ENCODE measurements at regions not wholly inside any gene's neighbourhood (a gene's known extent, or its start where the extent isn't known, plus 50 kb on each side); places are given as distances from the start of the nearest gene placed in this dataset.
"Not testable (repeated sequence)": the region's sequence is repeated elsewhere in the genome, so short reads cannot be mapped to it uniquely, and the experiment has no call there.

- no peak for DNase-seq
Observed at GRCh38 chr18:1425679-1426078, 521.0 kb downstream of the ADCYAP1 start.

GRCh38 chr18:1435487-1435886, 530.8 kb downstream of the ADCYAP1 start:
- no peak for DNase-seq

DNA sequence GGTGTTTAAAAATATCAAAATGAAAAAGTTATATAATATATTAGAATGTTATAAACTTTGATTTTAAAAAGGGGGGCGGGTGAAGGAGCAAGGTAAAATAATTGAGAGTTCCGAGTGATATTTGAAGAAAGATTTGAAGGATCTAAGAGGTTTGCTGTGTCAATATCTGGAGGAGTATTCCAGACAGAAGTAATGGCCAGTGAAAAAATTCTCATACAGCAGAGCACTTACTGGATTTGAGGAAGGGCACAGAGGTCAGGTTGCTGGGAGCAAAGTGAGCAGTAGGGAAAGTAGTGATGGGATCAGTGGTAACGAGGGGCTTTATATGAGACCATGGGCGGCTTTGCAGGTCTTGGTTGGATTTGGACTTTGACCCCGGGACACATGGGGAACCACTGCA, 531.5 kb downstream of the ADCYAP1 start:
- DNase-seq: no peak

DNA sequence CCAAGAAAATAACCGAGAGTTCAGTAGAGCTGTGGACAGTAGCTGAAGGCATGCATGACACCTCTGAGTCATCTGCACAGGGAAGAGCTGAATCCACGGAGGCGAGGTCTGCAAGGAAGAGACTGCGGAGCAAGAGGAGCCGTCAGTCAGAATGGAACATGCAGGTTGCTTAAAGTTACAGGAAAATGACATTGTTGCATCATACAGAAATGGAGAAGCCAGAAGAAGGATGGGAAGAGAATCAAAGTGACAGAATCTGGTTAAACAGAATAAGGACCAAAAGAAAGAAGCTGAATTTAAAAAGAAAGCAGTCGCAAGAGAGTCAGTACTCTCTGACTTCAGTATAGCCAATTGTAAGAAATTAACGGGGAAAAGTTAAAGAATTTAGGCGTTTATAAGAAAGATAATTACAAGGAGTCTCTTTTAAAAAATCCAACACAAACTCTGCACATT, 533.8 kb downstream of the ADCYAP1 start:
- no peak for DNase-seq

- no peak for DNase-seq
Observed at GRCh38 chr18:1438967-1439366, 534.3 kb downstream of the ADCYAP1 start.

- DNase-seq: not testable (repeated sequence)
Observed at GRCh38 chr18:1444062-1444461, 539.4 kb downstream of the ADCYAP1 start.

GRCh38 chr18:1446765-1447164, 542.1 kb downstream of the ADCYAP1 start:
- no peak for DNase-seq

GRCh38 chr18:1452821-1453220, 548.1 kb downstream of the ADCYAP1 start:
- no peak for DNase-seq

DNA sequence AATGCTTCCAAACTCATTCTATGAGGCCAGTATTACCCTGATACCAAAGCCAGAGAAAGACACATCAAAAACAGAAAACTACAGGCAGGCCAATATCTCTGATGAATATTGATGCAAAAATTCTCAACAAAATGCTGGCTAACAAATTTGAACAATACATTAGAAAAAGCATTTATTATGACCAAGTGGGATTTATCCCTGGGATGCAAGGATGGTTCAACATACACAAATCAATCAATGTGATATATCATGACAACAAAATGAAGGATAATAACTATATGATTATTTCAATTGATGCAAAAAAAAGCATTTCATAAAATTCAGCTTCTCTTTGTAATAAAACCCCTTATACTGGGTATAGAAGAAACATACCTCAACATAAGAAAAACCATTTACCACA, 550.9 kb downstream of the ADCYAP1 start:
- no peak for DNase-seq

DNA sequence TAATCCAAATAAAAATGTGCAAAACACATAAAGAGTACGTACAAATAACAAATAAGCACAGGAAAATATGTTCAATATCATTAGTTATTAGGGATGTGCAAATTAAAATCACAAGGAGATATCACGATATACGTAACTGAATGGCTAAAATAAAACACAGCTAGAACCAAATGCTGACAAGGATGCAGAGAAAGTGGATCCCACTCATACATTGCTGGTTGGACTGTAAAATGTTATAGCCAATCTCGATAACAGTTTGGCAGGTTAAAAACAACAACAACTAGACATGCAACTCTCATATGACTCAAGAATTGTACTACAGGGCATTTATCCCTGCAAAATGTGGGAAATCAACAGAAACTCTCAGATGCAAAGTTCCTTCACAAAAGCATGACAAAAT, 553.9 kb downstream of the ADCYAP1 start:
- DNase-seq: no peak

GRCh38 chr18:1463981-1464380, 559.3 kb downstream of the ADCYAP1 start:
- DNase-seq: no peak

DNA sequence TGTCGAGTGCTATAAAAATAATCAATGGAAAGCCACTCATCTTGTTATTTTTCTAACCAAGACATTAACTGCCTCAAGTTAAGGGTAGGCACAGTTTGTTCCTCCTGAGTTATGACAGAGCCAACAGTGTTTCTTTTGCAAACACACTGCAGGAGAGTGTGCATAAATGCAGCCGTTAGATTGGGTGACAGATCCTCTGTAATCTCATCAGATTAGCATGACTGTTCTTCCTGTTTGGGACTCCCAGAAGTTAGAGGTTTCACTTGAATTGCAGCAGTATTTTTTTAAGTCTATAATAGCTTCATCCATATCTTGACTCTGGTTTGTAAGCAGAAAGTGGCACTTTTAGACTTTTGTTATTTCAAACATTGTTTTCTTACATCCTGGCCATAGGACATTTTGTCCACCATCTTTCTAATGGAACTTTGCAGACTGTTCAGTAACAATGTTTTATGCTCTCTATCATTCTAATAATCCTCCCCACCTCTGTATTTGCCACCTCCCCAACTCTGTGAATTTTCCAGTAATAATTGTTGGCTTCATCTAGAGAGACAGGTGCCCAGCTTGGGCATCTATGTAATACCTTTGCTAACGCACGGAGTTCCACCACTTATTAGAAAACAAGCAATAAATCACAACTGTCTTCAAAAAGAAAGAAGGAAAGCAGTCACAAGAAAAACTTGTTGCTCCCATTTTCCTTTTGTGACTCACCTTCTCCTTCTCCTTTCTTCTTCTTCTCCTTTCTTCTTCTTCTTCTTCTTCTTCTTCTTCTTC, 560.0 kb downstream of the ADCYAP1 start:
- DNase-seq: no peak

DNA sequence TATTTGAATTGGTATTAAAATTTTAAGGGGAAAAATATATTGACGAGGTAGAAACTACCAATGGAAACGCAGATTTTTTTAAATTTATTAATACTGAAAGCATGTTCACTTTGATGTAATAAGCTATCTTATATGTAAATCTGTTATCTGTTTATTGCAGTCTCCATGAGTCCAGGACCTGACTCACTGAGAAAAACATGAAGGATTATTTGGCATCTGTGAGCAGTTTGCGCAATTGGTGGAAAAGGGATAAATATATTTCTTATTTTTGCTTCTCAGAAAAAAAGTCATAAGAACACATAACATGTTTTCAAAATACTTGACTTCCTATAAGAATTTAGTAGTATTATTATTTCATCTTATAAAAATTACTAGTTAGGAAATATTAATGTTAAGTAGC, 561.4 kb downstream of the ADCYAP1 start:
- no peak for DNase-seq

GRCh38 chr18:1467461-1467964, 562.8 kb downstream of the ADCYAP1 start:
- DNase-seq: no peak

DNA sequence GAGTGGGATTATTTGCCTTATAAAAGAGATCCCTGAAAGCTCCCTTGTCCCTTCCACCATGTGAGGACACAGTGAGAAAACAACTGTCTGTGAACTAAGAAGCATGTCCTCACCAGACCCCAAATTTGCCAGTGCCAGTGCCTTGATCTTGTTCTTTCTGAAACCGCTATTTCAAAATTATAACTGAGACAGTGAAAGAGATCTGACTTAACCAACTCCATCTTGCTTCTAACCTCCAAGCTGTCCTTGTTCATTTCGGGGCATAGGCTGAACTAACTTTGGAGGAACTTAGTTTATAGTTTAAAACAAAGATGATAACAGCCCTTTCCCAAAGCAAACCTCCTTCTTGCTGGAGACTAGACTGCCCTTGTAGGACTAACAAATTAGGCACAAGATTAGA, 563.9 kb downstream of the ADCYAP1 start:
- DNase-seq: no peak

DNA sequence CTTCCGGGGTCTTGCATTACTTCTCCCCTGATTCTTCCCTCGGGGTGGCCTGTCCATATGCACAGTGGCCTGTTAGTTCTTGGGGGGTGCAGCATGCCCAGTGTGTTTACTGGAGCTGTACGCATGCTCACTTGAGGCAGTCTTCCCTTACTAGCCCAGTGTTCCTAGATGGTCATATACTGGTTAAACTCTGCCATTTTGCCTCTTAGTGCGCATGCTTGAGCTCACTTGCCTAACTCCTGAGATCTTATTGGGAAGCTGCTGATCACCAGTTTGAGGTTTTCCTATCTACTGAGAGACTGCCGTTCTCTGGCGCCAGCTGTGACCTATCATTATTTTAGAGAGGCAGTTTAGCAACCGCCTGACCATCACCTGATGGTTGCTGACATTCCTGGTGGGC, 571.2 kb downstream of the ADCYAP1 start:
- DNase-seq: no peak

GRCh38 chr18:1480309-1480708, 575.6 kb downstream of the ADCYAP1 start:
- DNase-seq: no peak

DNA sequence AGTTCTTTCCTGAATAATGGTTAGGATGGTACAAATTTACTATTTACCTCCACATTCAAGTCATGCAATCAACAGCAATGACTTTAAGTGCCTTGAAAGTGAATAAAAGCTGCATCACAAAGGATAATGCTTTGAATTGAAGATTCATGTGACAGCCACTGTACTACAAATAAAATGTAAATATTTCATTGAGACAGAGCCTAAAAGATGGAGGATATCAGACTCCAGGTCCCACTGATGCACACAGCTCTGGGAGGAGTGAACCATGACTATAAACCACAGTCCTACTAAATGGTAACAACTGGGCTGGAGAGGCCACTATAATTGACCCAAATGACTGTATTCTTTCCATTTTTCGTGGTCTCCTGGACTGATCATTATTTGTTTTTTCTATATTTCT, 576.9 kb downstream of the ADCYAP1 start:
- DNase-seq: no peak

DNA sequence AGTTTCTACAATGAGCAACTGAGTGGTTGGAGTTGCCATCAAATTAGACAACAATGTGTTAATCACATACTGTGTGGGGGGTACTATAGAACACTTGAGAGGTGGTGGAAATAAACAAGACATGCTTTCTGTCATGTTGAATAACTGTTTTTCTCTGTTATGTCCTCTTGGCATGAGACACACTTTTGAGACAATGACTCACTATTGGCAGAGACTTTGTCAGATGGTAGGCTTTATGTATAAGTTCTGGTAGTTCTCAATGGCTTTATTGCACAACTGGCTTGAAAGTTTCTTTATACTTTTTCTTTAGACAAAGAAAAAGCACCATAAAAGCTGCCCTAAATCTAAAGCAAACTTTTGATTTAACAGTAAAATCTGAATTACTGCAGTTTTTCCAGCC, 578.7 kb downstream of the ADCYAP1 start:
- DNase-seq: no peak

DNA sequence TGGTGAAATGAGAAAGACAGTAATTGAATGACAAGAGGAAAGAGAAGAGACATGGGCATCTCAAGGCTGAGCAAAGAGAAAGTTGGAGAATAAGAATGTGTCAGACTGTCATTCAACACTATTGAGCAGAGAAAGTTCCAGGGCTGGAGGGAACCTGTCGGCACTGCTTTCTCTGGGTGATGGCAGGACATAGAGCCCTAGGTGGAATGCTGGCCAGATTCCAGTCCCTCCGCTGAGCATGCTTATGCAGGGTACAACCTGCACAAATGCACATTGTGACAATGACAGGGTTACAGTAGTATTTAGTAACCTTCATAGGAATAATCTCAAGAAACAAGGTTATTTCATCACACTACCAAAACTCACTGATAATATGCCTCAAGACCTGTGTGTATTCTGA, 582.8 kb downstream of the ADCYAP1 start:
- DNase-seq: no peak

- no peak for DNase-seq
Observed at GRCh38 chr18:1488394-1488793, 583.7 kb downstream of the ADCYAP1 start.

DNA sequence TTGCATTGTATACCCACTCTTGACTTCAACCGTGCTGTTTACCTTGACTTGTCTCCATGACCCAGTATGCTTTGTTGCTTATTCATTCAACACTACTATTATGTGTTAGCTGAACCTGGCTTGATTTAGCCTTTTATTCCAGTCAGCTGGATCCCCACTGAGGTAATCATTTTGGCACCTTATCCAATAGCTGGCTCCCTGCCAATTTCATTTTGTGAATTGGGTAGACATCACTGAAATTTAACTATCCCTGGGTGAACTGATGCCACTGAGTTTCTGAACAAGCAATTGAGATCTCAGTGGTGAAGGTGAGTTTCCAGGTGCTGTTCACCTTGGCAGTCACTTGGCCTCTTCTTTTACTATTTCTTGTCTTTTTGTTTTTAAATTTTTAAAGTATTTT, 584.3 kb downstream of the ADCYAP1 start:
- no peak for DNase-seq

- no peak for DNase-seq
Observed at GRCh38 chr18:1495387-1495786, 590.7 kb downstream of the ADCYAP1 start.

DNA sequence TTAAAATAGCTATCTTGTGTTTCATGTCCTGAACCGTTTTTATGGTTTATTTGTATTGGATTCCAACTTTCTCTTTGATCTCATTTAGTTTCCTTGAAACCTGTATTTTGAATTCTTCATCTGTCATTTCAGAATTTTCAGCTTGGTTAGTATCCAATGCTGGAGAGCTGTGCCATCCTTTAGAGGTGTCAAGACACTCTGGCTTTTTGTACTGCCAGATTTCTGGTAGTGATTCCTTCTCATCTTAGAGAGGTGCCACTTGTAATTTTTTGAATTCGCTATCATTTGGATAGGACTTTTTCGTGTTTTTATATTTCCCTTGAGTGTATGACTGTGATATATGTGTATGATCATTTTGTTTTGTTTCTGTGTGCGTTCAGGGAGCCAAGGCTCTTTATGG, 591.4 kb downstream of the ADCYAP1 start:
- no peak for DNase-seq

DNA sequence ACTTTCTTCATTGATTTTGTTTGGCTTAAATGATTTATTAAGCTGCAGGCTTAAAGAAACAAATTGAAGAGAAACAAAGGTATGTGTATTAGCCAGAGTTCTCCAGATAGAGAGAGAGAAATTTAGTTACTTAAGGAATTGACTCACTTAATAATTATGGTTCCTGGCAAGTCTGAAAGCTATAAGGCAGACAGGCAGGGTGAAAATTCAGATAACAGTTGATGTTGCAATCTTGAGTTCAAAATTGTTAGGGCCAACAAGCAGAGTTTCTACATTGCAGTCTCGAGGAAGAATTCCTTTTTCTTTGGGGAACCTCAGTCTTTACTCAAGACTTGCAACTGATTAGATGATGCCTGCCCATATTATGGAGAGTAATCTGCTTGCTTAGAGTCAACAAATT, 593.5 kb downstream of the ADCYAP1 start:
- DNase-seq: no peak

All from stimulated activated CD4-positive, alpha-beta T cell treated with anti-CD3 and anti-CD28 coated beads, Interleukin-4, amount 100 ng/mL, for 1 hour (primary cell).